ENCODE measurements at regions not wholly inside any gene's neighbourhood (a gene's known extent, or its start where the extent isn't known, plus 50 kb on each side); places are given as distances from the start of the nearest gene placed in this dataset.

GRCh38 chr3:159565313-159565712 is 423.3 kb upstream of the IL12A start:
- H3K27ac Mint-ChIP-seq (ENCODE audit: unreplicated experiment): no peak overlapping the region
- H3K4me3 Mint-ChIP-seq (ENCODE audit: unreplicated experiment): no peak overlapping the region
- H3K36me3 Mint-ChIP-seq (ENCODE audit: unreplicated experiment): no peaks in the 10 kb centered on the region
- H3K27me3 Mint-ChIP-seq (ENCODE audit: unreplicated experiment): peaks cover 66% of the 10 kb centered on the region
- no peaks in the 10 kb centered on the region for H3K4me1 Mint-ChIP-seq (ENCODE audit: unreplicated experiment)
- no peaks in the 10 kb centered on the region for H3K9me3 Mint-ChIP-seq (ENCODE audit: unreplicated experiment)
- DNase-seq (ENCODE audit: extremely low spot score, unreplicated experiment): no peak
- TF ChIP-seq CTCF (IDR thresholded peaks at IDR 0.05): no peak

- Mint-ChIP-seq H3K4me3 (ENCODE audit: unreplicated experiment) (no peak overlapping the region), H3K9me3 (ENCODE audit: unreplicated experiment) (no peaks in the 10 kb centered on the region), H3K27me3 (ENCODE audit: unreplicated experiment) (peaks cover 40% of the 10 kb centered on the region), H3K36me3 (ENCODE audit: unreplicated experiment) (no peaks in the 10 kb centered on the region), H3K4me1 (ENCODE audit: unreplicated experiment) (peaks cover 3% of the 10 kb centered on the region), H3K27ac (ENCODE audit: unreplicated experiment) (no peak overlapping the region)
- TF ChIP-seq CTCF (IDR thresholded peaks at IDR 0.05): no peak
- no peak for DNase-seq (ENCODE audit: extremely low spot score, unreplicated experiment)
These were observed 405.0 kb upstream of the IL12A start for GRCh38 chr3:159583662-159584061.

GRCh38 chr3:159584421-159584820 is 404.2 kb upstream of the IL12A start:
- Mint-ChIP-seq H3K9me3 (ENCODE audit: unreplicated experiment) (no peaks in the 10 kb centered on the region), H3K4me3 (ENCODE audit: unreplicated experiment) (no peak overlapping the region), H3K36me3 (ENCODE audit: unreplicated experiment) (no peaks in the 10 kb centered on the region), H3K27me3 (ENCODE audit: unreplicated experiment) (peaks cover 40% of the 10 kb centered on the region), H3K4me1 (ENCODE audit: unreplicated experiment) (peaks cover 3% of the 10 kb centered on the region), H3K27ac (ENCODE audit: unreplicated experiment) (no peak overlapping the region)
- TF ChIP-seq CTCF (IDR thresholded peaks at IDR 0.05): no peak
- no peak for DNase-seq (ENCODE audit: extremely low spot score, unreplicated experiment)

GRCh38 chr3:159586571-159587202 is 401.9 kb upstream of the IL12A start:
- no peak for DNase-seq (ENCODE audit: extremely low spot score, unreplicated experiment)
- H3K27ac Mint-ChIP-seq (ENCODE audit: unreplicated experiment): no peak overlapping the region

More at GRCh38 chr3:159586571-159587202, 401.9 kb upstream of the IL12A start:
- Mint-ChIP-seq H3K4me3 (ENCODE audit: unreplicated experiment) (no peak overlapping the region), H3K27me3 (ENCODE audit: unreplicated experiment) (peaks cover 31% of the 10 kb centered on the region), H3K36me3 (ENCODE audit: unreplicated experiment) (no peaks in the 10 kb centered on the region), H3K9me3 (ENCODE audit: unreplicated experiment) (no peaks in the 10 kb centered on the region), H3K4me1 (ENCODE audit: unreplicated experiment) (peaks cover 3% of the 10 kb centered on the region)
- TF ChIP-seq CTCF (IDR thresholded peaks at IDR 0.05): peak; percentile 68
